ENCODE measurements at regions not wholly inside any gene's neighbourhood (a gene's known extent, or its start where the extent isn't known, plus 50 kb on each side); places are given as distances from the start of the nearest gene placed in this dataset.
"Not testable (repeated sequence)": the region's sequence is repeated elsewhere in the genome, so short reads cannot be mapped to it uniquely, and the experiment has no call there.

- ChIA-PET CTCF (no interaction called here), POLR2A (no interaction called here)
- Histone ChIP-seq H3K27me3 (ENCODE audit: control insufficient read depth, insufficient read depth, low read length) (peaks cover 2% of the 10 kb centered on the region), H3K9me3 (ENCODE audit: control insufficient read depth, insufficient read depth, low read length) (no peaks in the 10 kb centered on the region), H3K4me3 (ENCODE audit: low read depth, low read length) (no peak overlapping the region), H3K27ac (ENCODE audit: low read depth, low read length) (no peak overlapping the region)
- no peak for DNase-seq (ENCODE audit: low read depth, low spot score)
- no peak for TF ChIP-seq CTCF (IDR thresholded peaks at IDR 0.05; ENCODE audit: low read depth, low read length)
These were observed 109.4 kb upstream of the ACBD5 start for GRCh38 chr10:27349987-27350386.

GRCh38 chr10:27347827-27348207 is 107.2 kb upstream of the ACBD5 start:
- H3K9me3 ChIP-seq (ENCODE audit: control insufficient read depth, insufficient read depth, low read length); DNase-seq (ENCODE audit: low read depth, low spot score); POLR2A ChIA-PET; H3K27me3 ChIP-seq (ENCODE audit: control insufficient read depth, insufficient read depth, low read length); H3K4me3 ChIP-seq (ENCODE audit: low read depth, low read length); H3K27ac ChIP-seq (ENCODE audit: low read depth, low read length): not testable (repeated sequence)
- CTCF ChIA-PET: interaction anchor here (0.8 kb wide), 1 partner anchor 11 kb away, joined by 4 read pairs; no protein-coding TSS in a partner anchor

- H3K27me3 ChIP-seq (ENCODE audit: control insufficient read depth, insufficient read depth, low read length): peaks cover 2% of the 10 kb centered on the region
- DNase-seq (ENCODE audit: low read depth, low spot score): no peak
- H3K9me3 ChIP-seq (ENCODE audit: control insufficient read depth, insufficient read depth, low read length): no peaks in the 10 kb centered on the region
- no peak for TF ChIP-seq CTCF (IDR thresholded peaks at IDR 0.05; ENCODE audit: low read depth, low read length)
- no peak overlapping the region for H3K27ac ChIP-seq (ENCODE audit: low read depth, low read length)
- POLR2A ChIA-PET: no interaction called here
- no peak overlapping the region for H3K4me3 ChIP-seq (ENCODE audit: low read depth, low read length)
- CTCF ChIA-PET: no interaction called here
These were observed 104.9 kb upstream of the ACBD5 start for GRCh38 chr10:27345455-27345920.

- DNase-seq (ENCODE audit: low read depth, low spot score): no peak
- CTCF ChIA-PET: no interaction called here
- TF ChIP-seq CTCF (IDR thresholded peaks at IDR 0.05; ENCODE audit: low read depth, low read length): no peak
- no peak overlapping the region for H3K4me3 ChIP-seq (ENCODE audit: low read depth, low read length)
- H3K9me3 ChIP-seq (ENCODE audit: control insufficient read depth, insufficient read depth, low read length): no peaks in the 10 kb centered on the region
- peaks cover 2% of the 10 kb centered on the region for H3K27me3 ChIP-seq (ENCODE audit: control insufficient read depth, insufficient read depth, low read length)
- POLR2A ChIA-PET: no interaction called here
- H3K27ac ChIP-seq (ENCODE audit: low read depth, low read length): no peak overlapping the region
These were observed 104.2 kb upstream of the ACBD5 start for GRCh38 chr10:27344568-27345454.

- peaks cover 2% of the 10 kb centered on the region for H3K27me3 ChIP-seq (ENCODE audit: control insufficient read depth, insufficient read depth, low read length)
- H3K9me3 ChIP-seq (ENCODE audit: control insufficient read depth, insufficient read depth, low read length): no peaks in the 10 kb centered on the region
- ChIA-PET POLR2A (no interaction called here), CTCF (interaction anchor here (1.0 to 1.5 kb wide), 2 partner anchors 29 to 1053 kb away, joined by 3 to 4 read pairs; no protein-coding TSS in a partner anchor)
- no peak for TF ChIP-seq CTCF (IDR thresholded peaks at IDR 0.05; ENCODE audit: low read depth, low read length)
- no peak for DNase-seq (ENCODE audit: low read depth, low spot score)
- H3K4me3 ChIP-seq (ENCODE audit: low read depth, low read length): no peak overlapping the region
- no peak overlapping the region for H3K27ac ChIP-seq (ENCODE audit: low read depth, low read length)
These were observed 100.4 kb upstream of the ACBD5 start for GRCh38 chr10:27341001-27341400.

GRCh38 chr10:27335246-27335645 is 94.6 kb upstream of the ACBD5 start:
- POLR2A ChIA-PET; CTCF ChIA-PET; H3K9me3 ChIP-seq (ENCODE audit: control insufficient read depth, insufficient read depth, low read length); H3K4me3 ChIP-seq (ENCODE audit: low read depth, low read length); DNase-seq (ENCODE audit: low read depth, low spot score); H3K27me3 ChIP-seq (ENCODE audit: control insufficient read depth, insufficient read depth, low read length); H3K27ac ChIP-seq (ENCODE audit: low read depth, low read length): not testable (repeated sequence)
